ENCODE measurements at regions not wholly inside any gene's neighbourhood (a gene's known extent, or its start where the extent isn't known, plus 50 kb on each side); places are given as distances from the start of the nearest gene placed in this dataset.

GRCh38 chr3:162601101-162601670 is 1104.6 kb downstream of the OTOL1 start:
- no peak for DNase-seq (ENCODE audit: low read depth)
- no peak for TF ChIP-seq CTCF (IDR thresholded peaks at IDR 0.05; ENCODE audit: insufficient read depth, low read depth, low read length)
- ChIA-PET POLR2A (no interaction called here), CTCF (no interaction called here)
- no peaks in the 10 kb centered on the region for H3K36me3 ChIP-seq (ENCODE audit: control insufficient read depth, insufficient read depth, low read length)
- H3K27me3 ChIP-seq (ENCODE audit: control insufficient read depth, insufficient read depth, low read length) = no peaks in the 10 kb centered on the region
- no peak overlapping the region for H3K4me3 ChIP-seq (ENCODE audit: low read depth, low read length)

DNA sequence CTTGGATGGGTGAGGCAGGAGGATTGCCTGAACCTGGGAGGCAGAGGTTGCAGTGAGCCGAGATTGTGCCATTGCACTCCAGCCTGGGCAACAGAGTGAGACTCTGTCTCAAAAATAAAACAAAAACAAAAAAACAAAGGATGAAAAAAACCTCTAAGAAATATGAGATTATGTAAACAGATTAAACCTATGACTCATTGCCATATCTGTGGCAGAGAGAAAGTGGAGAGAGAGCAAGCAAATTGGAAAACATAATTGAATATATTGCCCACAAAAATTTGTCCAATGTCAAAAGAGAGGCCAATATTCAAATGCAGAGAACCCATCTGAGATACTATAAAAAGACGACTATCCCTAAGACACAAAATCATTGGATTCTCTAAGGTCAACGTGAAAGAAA is 1106.0 kb downstream of the OTOL1 start:
- Histone ChIP-seq H3K4me3 (ENCODE audit: low read depth, low read length) (no peak overlapping the region), H3K36me3 (ENCODE audit: control insufficient read depth, insufficient read depth, low read length) (no peaks in the 10 kb centered on the region), H3K27me3 (ENCODE audit: control insufficient read depth, insufficient read depth, low read length) (no peaks in the 10 kb centered on the region)
- ChIA-PET CTCF (no interaction called here), POLR2A (no interaction called here)
- no peak for DNase-seq (ENCODE audit: low read depth)
- no peak for TF ChIP-seq CTCF (IDR thresholded peaks at IDR 0.05; ENCODE audit: insufficient read depth, low read depth, low read length)

- H3K36me3 ChIP-seq (ENCODE audit: control insufficient read depth, insufficient read depth, low read length) = no peaks in the 10 kb centered on the region
- POLR2A ChIA-PET = no interaction called here
- no peak for TF ChIP-seq CTCF (IDR thresholded peaks at IDR 0.05; ENCODE audit: insufficient read depth, low read depth, low read length)
- CTCF ChIA-PET = no interaction called here
- H3K4me3 ChIP-seq (ENCODE audit: low read depth, low read length) = no peak overlapping the region
- DNase-seq (ENCODE audit: low read depth) = no peak
- no peaks in the 10 kb centered on the region for H3K27me3 ChIP-seq (ENCODE audit: control insufficient read depth, insufficient read depth, low read length)
Measured at GRCh38 chr3:162605651-162606204, 1109.1 kb downstream of the OTOL1 start.

DNA sequence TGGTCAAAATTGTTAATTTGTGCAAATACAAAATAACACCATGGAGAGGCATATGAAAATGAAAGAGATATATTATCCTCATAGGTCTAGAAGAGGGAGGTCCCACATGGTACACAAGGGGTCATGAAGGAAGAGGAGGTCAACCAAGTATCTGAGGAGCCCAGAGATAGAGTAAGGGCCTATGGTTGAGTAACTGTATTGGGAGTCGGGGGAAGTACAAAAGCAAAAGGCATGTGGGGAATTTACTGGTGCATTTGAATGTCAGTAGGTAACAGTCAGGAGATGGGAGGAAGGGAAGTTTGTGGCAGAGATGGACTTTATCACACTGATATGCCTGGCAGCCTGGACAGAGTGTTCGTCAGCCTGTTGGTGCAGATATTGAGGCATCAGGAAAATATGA is 1113.7 kb downstream of the OTOL1 start:
- Histone ChIP-seq H3K36me3 (ENCODE audit: control insufficient read depth, insufficient read depth, low read length) (no peaks in the 10 kb centered on the region), H3K4me3 (ENCODE audit: low read depth, low read length) (no peak overlapping the region), H3K27me3 (ENCODE audit: control insufficient read depth, insufficient read depth, low read length) (no peaks in the 10 kb centered on the region)
- no peak for TF ChIP-seq CTCF (IDR thresholded peaks at IDR 0.05; ENCODE audit: insufficient read depth, low read depth, low read length)
- no peak for DNase-seq (ENCODE audit: low read depth)
- ChIA-PET POLR2A (no interaction called here), CTCF (interaction anchor here (0.8 kb wide), 1 partner anchor 12 kb away, joined by 3 read pairs; no protein-coding TSS in a partner anchor)

DNA sequence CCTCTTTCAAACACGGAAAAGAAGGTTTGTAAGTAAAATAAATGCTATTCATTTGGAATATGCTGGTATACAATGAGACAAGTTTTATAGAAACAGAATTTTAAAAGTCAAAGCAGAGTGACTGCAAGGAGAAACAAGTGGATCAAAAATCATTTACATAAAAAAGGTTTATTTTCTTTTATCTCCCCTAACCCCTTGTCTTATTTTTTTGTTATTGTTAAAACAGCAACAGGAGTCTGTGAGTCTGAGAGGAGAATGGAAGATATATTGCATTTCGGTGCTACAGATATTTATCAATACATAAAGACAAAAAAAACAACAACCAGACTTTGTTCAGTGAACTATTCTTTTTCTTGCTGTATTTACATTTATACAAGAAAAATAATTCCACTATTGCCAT is 1116.4 kb downstream of the OTOL1 start:
- ChIA-PET CTCF (no interaction called here), POLR2A (no interaction called here)
- no peak for TF ChIP-seq CTCF (IDR thresholded peaks at IDR 0.05; ENCODE audit: insufficient read depth, low read depth, low read length)

More for the DNA sequence above, 1116.4 kb downstream of the OTOL1 start:
- DNase-seq (ENCODE audit: low read depth) = no peak
- H3K27me3 ChIP-seq (ENCODE audit: control insufficient read depth, insufficient read depth, low read length) = no peaks in the 10 kb centered on the region
- no peak overlapping the region for H3K4me3 ChIP-seq (ENCODE audit: low read depth, low read length)
- no peaks in the 10 kb centered on the region for H3K36me3 ChIP-seq (ENCODE audit: control insufficient read depth, insufficient read depth, low read length)
